ENCODE measurements at regions not wholly inside any gene's neighbourhood (a gene's known extent, or its start where the extent isn't known, plus 50 kb on each side); places are given as distances from the start of the nearest gene placed in this dataset.
"Not testable (repeated sequence)": the region's sequence is repeated elsewhere in the genome, so short reads cannot be mapped to it uniquely, and the experiment has no call there.

DNA sequence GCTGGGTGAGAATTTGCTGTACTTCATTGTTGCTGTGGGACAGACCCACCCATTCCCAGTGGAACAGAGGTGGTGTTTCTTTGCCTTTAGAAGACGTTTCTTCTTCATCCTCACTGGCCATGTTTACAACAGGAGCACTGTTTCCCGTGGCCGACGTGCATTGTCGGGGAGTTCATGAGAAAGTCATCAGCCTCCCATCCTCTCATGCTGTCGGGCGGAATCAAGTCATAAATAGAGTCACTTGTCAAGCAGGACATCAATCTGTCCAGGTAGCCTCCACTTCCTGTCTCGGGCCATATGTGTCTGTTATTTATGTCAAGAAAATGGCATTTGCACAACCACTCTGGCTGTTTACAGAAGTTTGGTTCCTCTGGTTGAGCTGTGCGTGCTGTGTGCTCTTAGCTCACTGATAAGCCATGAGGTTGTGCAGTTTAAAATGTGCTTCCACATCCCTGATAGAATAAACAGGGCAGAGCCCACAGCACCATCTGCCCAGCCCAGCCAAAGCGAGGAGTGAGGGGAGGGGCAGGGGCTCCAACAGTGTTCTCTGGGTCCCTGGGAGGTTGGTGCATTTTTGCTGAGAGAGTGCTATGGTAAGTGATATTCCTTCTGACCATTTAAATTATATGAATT, 401.9 kb upstream of the IRX2 start:
- intact Hi-C loops (cut with DNase I; ENCODE audit: low total_unique reads): no loop called here
- TF ChIP-seq, protein P1, sequence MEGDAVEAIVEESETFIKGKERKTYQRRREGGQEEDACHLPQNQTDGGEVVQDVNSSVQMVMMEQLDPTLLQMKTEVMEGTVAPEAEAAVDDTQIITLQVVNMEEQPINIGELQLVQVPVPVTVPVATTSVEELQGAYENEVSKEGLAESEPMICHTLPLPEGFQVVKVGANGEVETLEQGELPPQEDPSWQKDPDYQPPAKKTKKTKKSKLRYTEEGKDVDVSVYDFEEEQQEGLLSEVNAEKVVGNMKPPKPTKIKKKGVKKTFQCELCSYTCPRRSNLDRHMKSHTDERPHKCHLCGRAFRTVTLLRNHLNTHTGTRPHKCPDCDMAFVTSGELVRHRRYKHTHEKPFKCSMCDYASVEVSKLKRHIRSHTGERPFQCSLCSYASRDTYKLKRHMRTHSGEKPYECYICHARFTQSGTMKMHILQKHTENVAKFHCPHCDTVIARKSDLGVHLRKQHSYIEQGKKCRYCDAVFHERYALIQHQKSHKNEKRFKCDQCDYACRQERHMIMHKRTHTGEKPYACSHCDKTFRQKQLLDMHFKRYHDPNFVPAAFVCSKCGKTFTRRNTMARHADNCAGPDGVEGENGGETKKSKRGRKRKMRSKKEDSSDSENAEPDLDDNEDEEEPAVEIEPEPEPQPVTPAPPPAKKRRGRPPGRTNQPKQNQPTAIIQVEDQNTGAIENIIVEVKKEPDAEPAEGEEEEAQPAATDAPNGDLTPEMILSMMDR (IDR thresholded peaks at IDR 0.05): no peak

DNA sequence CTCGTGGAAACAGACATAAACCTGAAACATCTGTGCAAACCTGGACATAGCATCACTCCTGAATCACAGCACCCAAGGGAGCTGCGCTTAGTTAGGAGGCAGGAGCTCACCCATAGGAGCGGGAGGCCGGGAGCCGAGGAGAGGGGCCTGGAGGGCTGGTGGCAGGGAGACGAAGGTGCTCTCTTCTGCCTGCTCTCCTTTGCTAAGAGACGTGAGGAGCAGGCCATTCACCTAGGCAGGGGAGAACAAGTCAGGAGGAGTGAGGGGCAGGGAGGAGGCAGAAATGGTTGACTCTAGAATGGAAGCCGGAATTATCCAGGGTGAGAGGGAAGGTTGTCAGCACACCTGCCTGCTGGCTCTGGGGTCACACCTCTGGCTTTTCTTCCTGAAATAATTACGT, 398.4 kb upstream of the IRX2 start:
- intact Hi-C loops (cut with DNase I; ENCODE audit: low total_unique reads): no loop called here
- H3K36me3 ChIP-seq: no peaks in the 10 kb centered on the region
- no peak for DNase-seq
- H3K4me3 ChIP-seq: no peak overlapping the region
- H3K27me3 ChIP-seq: no peaks in the 10 kb centered on the region
- TF ChIP-seq, protein P1 (IDR thresholded peaks at IDR 0.05): no peak
- TF ChIP-seq POLR2A (IDR thresholded peaks at IDR 0.05): no peak
- no peaks in the 10 kb centered on the region for H3K9me3 ChIP-seq
- H3K4me1 ChIP-seq: no peaks in the 10 kb centered on the region
- no peak overlapping the region for H3K27ac ChIP-seq

More for the DNA sequence above, 401.9 kb upstream of the IRX2 start:
- no peaks in the 10 kb centered on the region for H3K36me3 ChIP-seq
- no peak overlapping the region for H3K27ac ChIP-seq
- H3K4me1 ChIP-seq: no peaks in the 10 kb centered on the region
- no peaks in the 10 kb centered on the region for H3K27me3 ChIP-seq
- no peak overlapping the region for H3K4me3 ChIP-seq
- no peak for DNase-seq
- no peaks in the 10 kb centered on the region for H3K9me3 ChIP-seq

DNA sequence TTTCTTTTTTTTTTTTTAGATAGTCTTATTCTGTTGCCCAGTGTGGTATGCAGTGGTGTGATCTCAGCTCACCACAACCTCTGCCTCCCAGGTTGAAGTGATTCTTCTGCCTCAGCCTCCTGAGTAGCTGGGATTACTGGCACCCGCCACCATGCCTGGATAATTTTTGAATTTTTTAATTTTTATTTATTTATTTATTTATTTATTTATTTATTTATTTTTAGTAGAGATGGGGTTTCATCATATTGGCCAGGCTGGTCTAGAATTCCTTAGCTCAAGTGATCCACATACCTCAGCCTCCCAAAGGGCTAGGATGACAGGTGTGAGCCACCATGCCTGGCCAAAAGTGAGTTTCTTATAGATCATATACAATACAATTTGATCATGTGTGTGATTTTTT, 395.9 kb upstream of the IRX2 start:
- intact Hi-C loops (cut with DNase I; ENCODE audit: low total_unique reads); H3K4me3 ChIP-seq; H3K27me3 ChIP-seq; H3K36me3 ChIP-seq; H3K9me3 ChIP-seq; H3K4me1 ChIP-seq; H3K27ac ChIP-seq; DNase-seq: not testable (repeated sequence)

DNA sequence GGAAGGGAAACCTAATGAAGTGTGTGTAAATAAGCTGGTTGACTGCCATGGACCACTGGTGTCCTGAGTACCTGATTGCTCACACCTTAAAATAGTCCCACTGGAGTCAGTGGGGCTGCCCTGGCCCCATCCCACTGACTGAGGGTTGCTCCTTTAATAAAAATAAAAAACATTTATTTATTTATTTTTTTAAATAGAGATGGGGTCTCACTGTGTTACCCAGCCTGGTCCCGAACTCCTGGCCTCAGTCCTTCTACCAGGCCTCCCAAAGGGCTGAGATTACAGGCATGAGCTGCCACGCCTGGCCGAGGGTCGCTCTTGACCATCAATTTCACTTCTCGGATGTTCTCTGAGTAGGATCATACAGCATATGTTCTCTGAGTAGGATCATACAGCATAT, 394.2 kb upstream of the IRX2 start:
- intact Hi-C loops (cut with DNase I; ENCODE audit: low total_unique reads): no loop called here
- Histone ChIP-seq H3K27me3 (no peaks in the 10 kb centered on the region), H3K9me3 (no peaks in the 10 kb centered on the region), H3K4me1 (no peaks in the 10 kb centered on the region), H3K27ac (no peak overlapping the region), H3K4me3 (no peak overlapping the region), H3K36me3 (no peaks in the 10 kb centered on the region)
- TF ChIP-seq, protein P1 (IDR thresholded peaks at IDR 0.05): no peak
- TF ChIP-seq POLR2A (IDR thresholded peaks at IDR 0.05): no peak
- DNase-seq: no peak

DNA sequence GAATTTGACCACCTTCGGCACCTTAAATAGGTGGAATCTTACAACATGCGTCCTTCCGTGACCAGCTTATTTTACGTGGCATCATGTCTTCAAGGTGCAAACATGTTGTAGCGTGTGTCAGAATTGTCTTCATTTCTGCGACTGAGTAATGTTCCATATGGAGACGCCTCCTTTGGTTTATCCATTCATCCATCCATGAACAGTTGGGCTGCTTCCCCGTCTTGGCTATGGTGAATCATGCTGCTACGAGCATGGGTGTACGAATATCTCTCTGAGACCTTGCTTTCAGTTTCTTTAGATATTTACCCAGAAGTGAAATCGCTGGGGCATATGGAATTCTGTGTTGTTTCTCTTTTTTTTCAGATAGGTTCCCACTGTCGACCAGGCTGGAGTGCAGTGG, 391.9 kb upstream of the IRX2 start:
- DNase-seq: no peak
- intact Hi-C loops (cut with DNase I; ENCODE audit: low total_unique reads): no loop called here
- Histone ChIP-seq H3K36me3 (no peaks in the 10 kb centered on the region), H3K27ac (no peak overlapping the region), H3K4me3 (no peak overlapping the region), H3K9me3 (no peaks in the 10 kb centered on the region), H3K27me3 (no peaks in the 10 kb centered on the region), H3K4me1 (no peaks in the 10 kb centered on the region)
- TF ChIP-seq POLR2A (IDR thresholded peaks at IDR 0.05): no peak
- TF ChIP-seq, protein P1 (IDR thresholded peaks at IDR 0.05): no peak
